ENCODE measurements at regions not wholly inside any gene's neighbourhood (a gene's known extent, or its start where the extent isn't known, plus 50 kb on each side); places are given as distances from the start of the nearest gene placed in this dataset.
"Not testable (repeated sequence)": the region's sequence is repeated elsewhere in the genome, so short reads cannot be mapped to it uniquely, and the experiment has no call there.

DNA sequence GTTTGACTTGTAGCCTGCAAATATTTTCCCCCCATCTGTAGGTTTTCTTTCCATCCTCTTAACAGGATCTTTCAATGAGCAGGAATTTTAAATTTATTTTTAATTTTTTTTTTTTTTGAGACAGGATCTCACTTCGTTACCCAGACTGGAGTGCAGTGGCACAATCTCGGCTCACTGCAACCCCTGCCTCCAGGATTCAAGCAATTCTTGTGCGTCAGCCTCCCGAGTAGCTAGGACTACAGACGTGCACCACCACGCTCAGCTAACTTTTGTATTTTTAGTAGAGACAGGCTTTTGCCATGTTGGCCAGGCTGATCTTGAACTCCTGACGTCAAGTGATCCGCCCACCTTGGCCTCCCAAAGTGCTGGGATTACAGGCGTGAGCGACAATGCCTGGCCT, 335.2 kb upstream of the TNRC6C start:
- TF ChIP-seq, protein P1, sequence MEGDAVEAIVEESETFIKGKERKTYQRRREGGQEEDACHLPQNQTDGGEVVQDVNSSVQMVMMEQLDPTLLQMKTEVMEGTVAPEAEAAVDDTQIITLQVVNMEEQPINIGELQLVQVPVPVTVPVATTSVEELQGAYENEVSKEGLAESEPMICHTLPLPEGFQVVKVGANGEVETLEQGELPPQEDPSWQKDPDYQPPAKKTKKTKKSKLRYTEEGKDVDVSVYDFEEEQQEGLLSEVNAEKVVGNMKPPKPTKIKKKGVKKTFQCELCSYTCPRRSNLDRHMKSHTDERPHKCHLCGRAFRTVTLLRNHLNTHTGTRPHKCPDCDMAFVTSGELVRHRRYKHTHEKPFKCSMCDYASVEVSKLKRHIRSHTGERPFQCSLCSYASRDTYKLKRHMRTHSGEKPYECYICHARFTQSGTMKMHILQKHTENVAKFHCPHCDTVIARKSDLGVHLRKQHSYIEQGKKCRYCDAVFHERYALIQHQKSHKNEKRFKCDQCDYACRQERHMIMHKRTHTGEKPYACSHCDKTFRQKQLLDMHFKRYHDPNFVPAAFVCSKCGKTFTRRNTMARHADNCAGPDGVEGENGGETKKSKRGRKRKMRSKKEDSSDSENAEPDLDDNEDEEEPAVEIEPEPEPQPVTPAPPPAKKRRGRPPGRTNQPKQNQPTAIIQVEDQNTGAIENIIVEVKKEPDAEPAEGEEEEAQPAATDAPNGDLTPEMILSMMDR (IDR thresholded peaks at IDR 0.05; ENCODE audit: control extremely low read depth in 1 of 3, insufficient read depth in 1 of 3, low read depth in 1 of 3, low read length in 3 of 3) = not testable (repeated sequence)
- not testable (repeated sequence) for TF ChIP-seq ZNF274 (IDR thresholded peaks at IDR 0.05; ENCODE audit: borderline replicate concordance, extremely low read depth, low read length); CEBPB (IDR thresholded peaks at IDR 0.05; ENCODE audit: low read depth, low read length); GABPA (IDR thresholded peaks at IDR 0.05; ENCODE audit: borderline replicate concordance, insufficient read depth, low read length); FOSL1 (IDR thresholded peaks at IDR 0.05; ENCODE audit: insufficient read depth, low read depth, low read length); POLR2A (IDR thresholded peaks at IDR 0.05; ENCODE audit: control extremely low read depth in 1 of 2, low read depth in 2 of 2, low read length in 2 of 2)
- TF ChIP-seq, protein P2, sequence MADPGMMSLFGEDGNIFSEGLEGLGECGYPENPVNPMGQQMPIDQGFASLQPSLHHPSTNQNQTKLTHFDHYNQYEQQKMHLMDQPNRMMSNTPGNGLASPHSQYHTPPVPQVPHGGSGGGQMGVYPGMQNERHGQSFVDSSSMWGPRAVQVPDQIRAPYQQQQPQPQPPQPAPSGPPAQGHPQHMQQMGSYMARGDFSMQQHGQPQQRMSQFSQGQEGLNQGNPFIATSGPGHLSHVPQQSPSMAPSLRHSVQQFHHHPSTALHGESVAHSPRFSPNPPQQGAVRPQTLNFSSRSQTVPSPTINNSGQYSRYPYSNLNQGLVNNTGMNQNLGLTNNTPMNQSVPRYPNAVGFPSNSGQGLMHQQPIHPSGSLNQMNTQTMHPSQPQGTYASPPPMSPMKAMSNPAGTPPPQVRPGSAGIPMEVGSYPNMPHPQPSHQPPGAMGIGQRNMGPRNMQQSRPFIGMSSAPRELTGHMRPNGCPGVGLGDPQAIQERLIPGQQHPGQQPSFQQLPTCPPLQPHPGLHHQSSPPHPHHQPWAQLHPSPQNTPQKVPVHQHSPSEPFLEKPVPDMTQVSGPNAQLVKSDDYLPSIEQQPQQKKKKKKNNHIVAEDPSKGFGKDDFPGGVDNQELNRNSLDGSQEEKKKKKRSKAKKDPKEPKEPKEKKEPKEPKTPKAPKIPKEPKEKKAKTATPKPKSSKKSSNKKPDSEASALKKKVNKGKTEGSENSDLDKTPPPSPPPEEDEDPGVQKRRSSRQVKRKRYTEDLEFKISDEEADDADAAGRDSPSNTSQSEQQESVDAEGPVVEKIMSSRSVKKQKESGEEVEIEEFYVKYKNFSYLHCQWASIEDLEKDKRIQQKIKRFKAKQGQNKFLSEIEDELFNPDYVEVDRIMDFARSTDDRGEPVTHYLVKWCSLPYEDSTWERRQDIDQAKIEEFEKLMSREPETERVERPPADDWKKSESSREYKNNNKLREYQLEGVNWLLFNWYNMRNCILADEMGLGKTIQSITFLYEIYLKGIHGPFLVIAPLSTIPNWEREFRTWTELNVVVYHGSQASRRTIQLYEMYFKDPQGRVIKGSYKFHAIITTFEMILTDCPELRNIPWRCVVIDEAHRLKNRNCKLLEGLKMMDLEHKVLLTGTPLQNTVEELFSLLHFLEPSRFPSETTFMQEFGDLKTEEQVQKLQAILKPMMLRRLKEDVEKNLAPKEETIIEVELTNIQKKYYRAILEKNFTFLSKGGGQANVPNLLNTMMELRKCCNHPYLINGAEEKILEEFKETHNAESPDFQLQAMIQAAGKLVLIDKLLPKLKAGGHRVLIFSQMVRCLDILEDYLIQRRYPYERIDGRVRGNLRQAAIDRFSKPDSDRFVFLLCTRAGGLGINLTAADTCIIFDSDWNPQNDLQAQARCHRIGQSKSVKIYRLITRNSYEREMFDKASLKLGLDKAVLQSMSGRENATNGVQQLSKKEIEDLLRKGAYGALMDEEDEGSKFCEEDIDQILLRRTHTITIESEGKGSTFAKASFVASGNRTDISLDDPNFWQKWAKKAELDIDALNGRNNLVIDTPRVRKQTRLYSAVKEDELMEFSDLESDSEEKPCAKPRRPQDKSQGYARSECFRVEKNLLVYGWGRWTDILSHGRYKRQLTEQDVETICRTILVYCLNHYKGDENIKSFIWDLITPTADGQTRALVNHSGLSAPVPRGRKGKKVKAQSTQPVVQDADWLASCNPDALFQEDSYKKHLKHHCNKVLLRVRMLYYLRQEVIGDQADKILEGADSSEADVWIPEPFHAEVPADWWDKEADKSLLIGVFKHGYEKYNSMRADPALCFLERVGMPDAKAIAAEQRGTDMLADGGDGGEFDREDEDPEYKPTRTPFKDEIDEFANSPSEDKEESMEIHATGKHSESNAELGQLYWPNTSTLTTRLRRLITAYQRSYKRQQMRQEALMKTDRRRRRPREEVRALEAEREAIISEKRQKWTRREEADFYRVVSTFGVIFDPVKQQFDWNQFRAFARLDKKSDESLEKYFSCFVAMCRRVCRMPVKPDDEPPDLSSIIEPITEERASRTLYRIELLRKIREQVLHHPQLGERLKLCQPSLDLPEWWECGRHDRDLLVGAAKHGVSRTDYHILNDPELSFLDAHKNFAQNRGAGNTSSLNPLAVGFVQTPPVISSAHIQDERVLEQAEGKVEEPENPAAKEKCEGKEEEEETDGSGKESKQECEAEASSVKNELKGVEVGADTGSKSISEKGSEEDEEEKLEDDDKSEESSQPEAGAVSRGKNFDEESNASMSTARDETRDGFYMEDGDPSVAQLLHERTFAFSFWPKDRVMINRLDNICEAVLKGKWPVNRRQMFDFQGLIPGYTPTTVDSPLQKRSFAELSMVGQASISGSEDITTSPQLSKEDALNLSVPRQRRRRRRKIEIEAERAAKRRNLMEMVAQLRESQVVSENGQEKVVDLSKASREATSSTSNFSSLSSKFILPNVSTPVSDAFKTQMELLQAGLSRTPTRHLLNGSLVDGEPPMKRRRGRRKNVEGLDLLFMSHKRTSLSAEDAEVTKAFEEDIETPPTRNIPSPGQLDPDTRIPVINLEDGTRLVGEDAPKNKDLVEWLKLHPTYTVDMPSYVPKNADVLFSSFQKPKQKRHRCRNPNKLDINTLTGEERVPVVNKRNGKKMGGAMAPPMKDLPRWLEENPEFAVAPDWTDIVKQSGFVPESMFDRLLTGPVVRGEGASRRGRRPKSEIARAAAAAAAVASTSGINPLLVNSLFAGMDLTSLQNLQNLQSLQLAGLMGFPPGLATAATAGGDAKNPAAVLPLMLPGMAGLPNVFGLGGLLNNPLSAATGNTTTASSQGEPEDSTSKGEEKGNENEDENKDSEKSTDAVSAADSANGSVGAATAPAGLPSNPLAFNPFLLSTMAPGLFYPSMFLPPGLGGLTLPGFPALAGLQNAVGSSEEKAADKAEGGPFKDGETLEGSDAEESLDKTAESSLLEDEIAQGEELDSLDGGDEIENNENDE (IDR thresholded peaks at IDR 0.05; ENCODE audit: insufficient replicate concordance, low read length) = not testable (repeated sequence)
